ENCODE measurements at regions not wholly inside any gene's neighbourhood (a gene's known extent, or its start where the extent isn't known, plus 50 kb on each side); places are given as distances from the start of the nearest gene placed in this dataset.
"Not testable (repeated sequence)": the region's sequence is repeated elsewhere in the genome, so short reads cannot be mapped to it uniquely, and the experiment has no call there.

DNA sequence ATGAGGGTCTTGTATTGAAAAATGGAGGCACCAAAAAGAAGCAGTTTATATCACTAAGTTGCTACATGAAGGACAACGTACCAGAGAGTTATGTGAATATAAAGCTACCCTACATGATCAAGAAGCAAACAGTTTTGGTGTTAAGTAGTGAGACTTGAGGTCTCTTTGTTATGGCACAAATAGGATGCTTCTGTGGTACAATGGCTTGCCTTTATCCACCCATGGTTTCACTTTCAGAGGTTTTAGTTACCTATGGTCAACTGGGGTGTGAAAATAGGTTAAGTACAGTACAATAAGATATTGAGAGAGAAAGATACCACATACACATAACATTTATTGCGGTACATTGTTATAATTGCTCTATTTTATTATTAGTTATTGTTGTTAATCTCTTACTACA, 229.2 kb upstream of the SLIT2 start:
- no peak overlapping the region for H3K9ac ChIP-seq (ENCODE audit: low read length)
- DNase-seq (ENCODE audit: low read depth), result no peak
- no peaks in the 10 kb centered on the region for H3K27me3 ChIP-seq (replicated peaks; ENCODE audit: control insufficient read depth, insufficient read depth, low read length)
- no peaks in the 10 kb centered on the region for H3K9me3 ChIP-seq (ENCODE audit: control insufficient read depth, low read length)
- peaks cover 7% of the 10 kb centered on the region for H3K4me1 ChIP-seq (ENCODE audit: control insufficient read depth, insufficient read depth, low read length)
- H3K36me3 ChIP-seq (ENCODE audit: control insufficient read depth, insufficient read depth, low read length, severe bottlenecking), result no peaks in the 10 kb centered on the region
- no peak overlapping the region for H3K4me3 ChIP-seq (ENCODE audit: low read length)

DNA sequence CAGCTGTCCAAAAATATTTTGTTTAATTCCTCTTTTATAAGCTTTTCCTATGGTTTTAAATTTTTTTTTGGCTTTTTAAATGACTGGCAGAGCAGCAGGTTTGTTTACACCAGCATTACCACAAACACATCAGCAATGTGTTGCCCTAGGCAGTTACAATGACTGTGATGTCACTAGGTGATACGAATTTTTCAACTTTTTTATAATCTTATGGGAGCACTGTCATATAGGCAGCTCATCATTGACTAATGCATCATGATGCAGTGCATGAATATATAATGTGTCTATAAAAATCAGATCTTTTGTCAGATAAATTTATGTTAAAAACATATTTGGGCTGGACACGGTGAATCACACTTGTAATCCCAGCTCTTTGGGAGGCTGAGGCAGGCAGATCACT, 231.6 kb upstream of the SLIT2 start:
- no peak for DNase-seq (ENCODE audit: low read depth)
- H3K9me3 ChIP-seq (ENCODE audit: control insufficient read depth, low read length), result no peaks in the 10 kb centered on the region
- H3K4me3 ChIP-seq (ENCODE audit: low read length), result no peak overlapping the region
- no peaks in the 10 kb centered on the region for H3K36me3 ChIP-seq (ENCODE audit: control insufficient read depth, insufficient read depth, low read length, severe bottlenecking)
- no peak overlapping the region for H3K9ac ChIP-seq (ENCODE audit: low read length)
- peaks cover 6% of the 10 kb centered on the region for H3K4me1 ChIP-seq (ENCODE audit: control insufficient read depth, insufficient read depth, low read length)
- no peaks in the 10 kb centered on the region for H3K27me3 ChIP-seq (replicated peaks; ENCODE audit: control insufficient read depth, insufficient read depth, low read length)

DNA sequence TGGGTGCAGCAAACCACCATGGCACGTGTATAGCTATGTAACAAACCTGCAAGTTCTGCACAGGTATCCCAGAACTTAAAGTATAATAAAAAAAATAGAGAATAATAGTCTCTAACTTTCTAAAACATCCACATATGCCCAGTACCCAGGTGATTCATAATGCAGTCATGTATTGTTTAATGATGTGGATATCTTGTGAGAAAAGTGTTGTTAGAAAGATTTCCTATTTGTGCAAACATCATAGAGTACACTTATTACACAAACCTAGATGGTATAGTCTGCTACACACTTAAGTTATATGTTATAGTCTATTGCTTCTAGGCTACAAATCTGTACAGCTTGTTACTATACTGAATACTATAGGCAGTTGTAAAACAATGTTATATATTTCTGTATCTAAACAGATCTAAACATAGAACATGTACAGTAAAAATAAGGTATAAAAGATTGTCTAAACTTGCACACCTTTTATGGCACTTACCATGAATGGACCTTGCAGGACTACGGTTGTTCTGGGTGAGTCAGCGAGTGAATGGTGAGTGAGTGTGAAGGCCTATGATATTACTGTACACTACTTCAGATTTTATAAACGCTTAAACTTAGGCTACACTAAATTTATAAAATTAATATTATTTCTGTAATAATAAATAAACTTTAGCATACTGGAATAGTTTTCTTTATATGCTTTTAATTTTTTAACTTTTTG, 232.2 kb upstream of the SLIT2 start:
- Histone ChIP-seq H3K4me3 (ENCODE audit: low read length) (no peak overlapping the region), H3K9ac (ENCODE audit: low read length) (no peak overlapping the region), H3K36me3 (ENCODE audit: control insufficient read depth, insufficient read depth, low read length, severe bottlenecking) (no peaks in the 10 kb centered on the region), H3K4me1 (ENCODE audit: control insufficient read depth, insufficient read depth, low read length) (peaks cover 6% of the 10 kb centered on the region), H3K9me3 (ENCODE audit: control insufficient read depth, low read length) (no peaks in the 10 kb centered on the region), H3K27me3 (replicated peaks; ENCODE audit: control insufficient read depth, insufficient read depth, low read length) (no peaks in the 10 kb centered on the region)
- DNase-seq (ENCODE audit: low read depth), result no peak

DNA sequence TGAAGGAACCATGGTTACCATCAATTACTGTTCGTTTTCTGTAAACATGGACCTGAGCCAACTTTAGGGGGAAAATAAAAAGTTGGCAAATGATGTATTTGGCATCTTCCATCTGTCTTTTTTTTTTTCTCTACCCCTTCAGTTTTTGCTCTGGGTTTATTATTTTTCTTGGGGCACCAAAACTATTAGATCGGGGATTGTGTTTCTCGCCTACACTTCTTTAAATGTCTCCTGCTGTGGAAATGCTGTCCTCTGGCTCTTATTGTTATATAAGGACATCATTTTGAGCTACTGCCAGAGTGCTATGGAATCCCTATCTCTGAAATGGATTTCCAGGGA, 234.0 kb upstream of the SLIT2 start:
- H3K27me3 ChIP-seq (replicated peaks; ENCODE audit: control insufficient read depth, insufficient read depth, low read length), result no peaks in the 10 kb centered on the region
- H3K4me1 ChIP-seq (ENCODE audit: control insufficient read depth, insufficient read depth, low read length), result peaks cover 6% of the 10 kb centered on the region
- no peak overlapping the region for H3K9ac ChIP-seq (ENCODE audit: low read length)
- no peak overlapping the region for H3K4me3 ChIP-seq (ENCODE audit: low read length)
- no peaks in the 10 kb centered on the region for H3K36me3 ChIP-seq (ENCODE audit: control insufficient read depth, insufficient read depth, low read length, severe bottlenecking)
- no peak for DNase-seq (ENCODE audit: low read depth)
- H3K9me3 ChIP-seq (ENCODE audit: control insufficient read depth, low read length), result no peaks in the 10 kb centered on the region

DNA sequence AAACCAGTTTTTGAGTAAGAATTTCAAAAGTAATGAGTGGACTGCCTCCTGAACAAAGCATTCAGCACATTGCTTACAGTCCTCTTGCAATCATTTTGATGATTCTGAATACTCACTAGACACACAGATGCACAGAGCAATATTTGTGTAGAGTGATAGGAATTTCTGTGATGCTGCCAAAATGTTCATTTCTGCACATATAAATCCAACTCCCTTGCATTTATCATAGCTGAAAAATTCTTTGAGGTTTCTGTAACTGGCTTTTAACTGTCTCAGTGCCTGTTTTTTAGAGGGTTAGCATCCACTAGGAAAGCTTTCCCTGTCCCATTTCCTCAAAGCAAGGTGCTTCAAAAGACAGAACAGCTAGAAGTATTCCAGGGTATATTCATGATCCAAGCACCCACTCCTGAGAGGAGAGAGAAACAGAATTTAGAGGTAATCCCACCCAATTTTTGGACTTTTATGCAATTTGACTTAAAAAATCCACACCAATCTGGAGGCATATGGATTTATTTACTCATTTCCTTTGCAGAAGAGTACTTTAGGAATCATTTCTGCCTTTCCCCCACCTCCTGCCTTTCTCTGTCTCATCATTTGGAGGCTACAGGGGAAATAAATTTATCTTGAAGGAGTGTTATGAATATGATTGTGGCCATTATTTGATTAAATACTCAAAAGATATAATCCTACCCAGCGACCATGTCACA, 234.5 kb upstream of the SLIT2 start:
- no peaks in the 10 kb centered on the region for H3K36me3 ChIP-seq (ENCODE audit: control insufficient read depth, insufficient read depth, low read length, severe bottlenecking)
- H3K4me1 ChIP-seq (ENCODE audit: control insufficient read depth, insufficient read depth, low read length), result peaks cover 6% of the 10 kb centered on the region
- peak; percentile 60 for DNase-seq (ENCODE audit: low read depth)
- H3K9ac ChIP-seq (ENCODE audit: low read length), result no peak overlapping the region
- no peak overlapping the region for H3K4me3 ChIP-seq (ENCODE audit: low read length)
- H3K9me3 ChIP-seq (ENCODE audit: control insufficient read depth, low read length), result no peaks in the 10 kb centered on the region
- no peaks in the 10 kb centered on the region for H3K27me3 ChIP-seq (replicated peaks; ENCODE audit: control insufficient read depth, insufficient read depth, low read length)

DNA sequence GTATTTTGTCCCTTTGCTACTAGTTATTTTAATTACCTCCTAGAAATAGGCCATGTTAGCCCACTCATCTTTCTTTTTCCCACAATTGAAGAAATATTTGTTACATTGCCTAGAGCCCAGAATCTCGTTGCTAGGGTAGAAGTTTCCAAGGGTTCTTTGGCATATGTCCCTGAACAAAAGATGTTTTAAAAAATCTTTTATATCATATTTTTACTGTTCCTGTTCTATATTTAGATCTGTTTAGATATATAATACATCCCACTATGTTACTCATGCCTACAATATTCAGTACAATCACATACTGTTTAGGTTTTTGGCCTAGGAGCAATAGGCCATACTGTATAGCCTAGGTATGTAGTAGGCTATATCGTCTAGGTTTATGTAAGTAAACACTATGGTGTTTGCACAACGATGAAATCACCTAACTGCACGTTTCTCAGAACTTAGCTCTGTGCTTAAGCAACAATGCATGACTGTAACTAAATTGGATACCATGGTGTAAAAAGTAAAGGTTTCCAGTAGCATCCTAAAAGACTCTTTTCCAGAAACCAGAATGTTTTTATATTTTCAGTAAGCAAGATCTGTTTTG, 236.0 kb upstream of the SLIT2 start:
- DNase-seq (ENCODE audit: low read depth), result no peak
- peaks cover 6% of the 10 kb centered on the region for H3K4me1 ChIP-seq (ENCODE audit: control insufficient read depth, insufficient read depth, low read length)
- no peaks in the 10 kb centered on the region for H3K27me3 ChIP-seq (replicated peaks; ENCODE audit: control insufficient read depth, insufficient read depth, low read length)
- no peaks in the 10 kb centered on the region for H3K9me3 ChIP-seq (ENCODE audit: control insufficient read depth, low read length)
- H3K9ac ChIP-seq (ENCODE audit: low read length), result no peak overlapping the region
- no peak overlapping the region for H3K4me3 ChIP-seq (ENCODE audit: low read length)
- no peaks in the 10 kb centered on the region for H3K36me3 ChIP-seq (ENCODE audit: control insufficient read depth, insufficient read depth, low read length, severe bottlenecking)

DNA sequence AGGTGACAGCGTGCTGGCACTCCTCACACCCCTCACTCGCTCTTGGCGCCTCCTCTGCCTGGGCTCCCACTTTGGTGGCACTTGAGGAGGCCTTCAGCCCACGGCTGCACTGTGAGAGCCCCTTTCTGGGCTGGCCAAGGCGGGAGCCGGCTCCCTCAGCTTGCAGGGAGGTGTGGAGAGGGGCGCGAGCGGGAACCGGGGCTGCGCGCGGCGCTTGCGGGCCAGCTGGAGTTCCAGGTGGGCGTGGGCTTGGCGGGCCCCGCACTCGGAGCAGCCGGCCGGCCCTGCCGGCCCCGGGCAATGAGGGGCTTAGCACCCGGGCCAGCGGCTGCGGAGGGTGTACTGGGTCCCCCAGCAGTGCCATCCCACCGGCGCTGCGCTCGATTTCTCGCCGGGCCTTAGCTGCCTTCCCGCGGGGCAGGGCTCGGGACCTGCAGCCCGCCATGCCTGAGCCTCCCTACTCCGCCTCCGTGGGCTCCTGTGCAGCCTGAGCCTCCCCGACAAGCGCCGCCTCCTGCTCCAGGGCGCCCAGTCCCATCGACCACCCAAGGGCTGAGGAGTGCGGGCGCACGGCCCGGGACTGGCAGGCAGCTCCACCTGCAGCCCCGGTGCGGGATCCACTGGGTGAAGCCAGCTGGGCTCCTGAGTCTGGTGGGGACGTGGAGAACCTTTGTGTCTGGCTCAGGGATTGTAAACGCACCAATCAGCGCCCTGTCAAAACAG, 247.7 kb upstream of the SLIT2 start:
- not testable (repeated sequence) for H3K9me3 ChIP-seq (ENCODE audit: control insufficient read depth, low read length); DNase-seq (ENCODE audit: low read depth); H3K4me3 ChIP-seq (ENCODE audit: low read length); H3K36me3 ChIP-seq (ENCODE audit: control insufficient read depth, insufficient read depth, low read length, severe bottlenecking); H3K27me3 ChIP-seq (replicated peaks; ENCODE audit: control insufficient read depth, insufficient read depth, low read length); H3K4me1 ChIP-seq (ENCODE audit: control insufficient read depth, insufficient read depth, low read length); H3K9ac ChIP-seq (ENCODE audit: low read length)

DNA sequence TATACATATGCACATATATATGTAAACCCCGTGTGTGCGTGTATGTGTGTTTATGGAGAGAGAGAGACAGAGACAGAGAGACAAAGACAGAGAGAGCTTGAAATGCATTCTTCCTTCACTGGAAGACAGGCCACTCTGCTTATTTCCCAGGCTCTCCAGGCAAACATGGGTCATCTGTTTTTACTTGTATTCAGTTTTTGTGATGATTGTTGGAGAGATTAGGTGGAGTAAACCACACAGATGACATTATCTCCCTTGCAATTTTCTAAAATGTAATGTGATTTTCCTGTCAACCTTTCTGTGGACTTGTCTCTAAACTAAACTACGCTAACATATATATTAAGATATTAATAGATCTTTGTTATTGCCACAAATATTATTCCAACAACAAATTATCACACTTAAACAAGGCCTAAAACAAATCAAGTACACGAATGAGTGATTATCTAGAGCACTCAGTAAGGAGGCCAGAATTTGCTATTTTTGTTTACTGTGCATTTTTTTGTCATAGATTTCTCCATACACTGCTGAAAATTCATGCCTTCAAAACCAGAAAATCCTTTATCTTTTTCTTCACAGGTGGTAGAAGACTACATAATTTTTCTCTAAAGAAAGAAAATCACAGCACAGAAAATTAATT, 251.8 kb upstream of the SLIT2 start:
- no peak for DNase-seq (ENCODE audit: low read depth)
- no peak overlapping the region for H3K4me3 ChIP-seq (ENCODE audit: low read length)
- no peaks in the 10 kb centered on the region for H3K27me3 ChIP-seq (replicated peaks; ENCODE audit: control insufficient read depth, insufficient read depth, low read length)
- no peaks in the 10 kb centered on the region for H3K36me3 ChIP-seq (ENCODE audit: control insufficient read depth, insufficient read depth, low read length, severe bottlenecking)
- no peaks in the 10 kb centered on the region for H3K4me1 ChIP-seq (ENCODE audit: control insufficient read depth, insufficient read depth, low read length)
- no peak overlapping the region for H3K9ac ChIP-seq (ENCODE audit: low read length)
- no peaks in the 10 kb centered on the region for H3K9me3 ChIP-seq (ENCODE audit: control insufficient read depth, low read length)

DNA sequence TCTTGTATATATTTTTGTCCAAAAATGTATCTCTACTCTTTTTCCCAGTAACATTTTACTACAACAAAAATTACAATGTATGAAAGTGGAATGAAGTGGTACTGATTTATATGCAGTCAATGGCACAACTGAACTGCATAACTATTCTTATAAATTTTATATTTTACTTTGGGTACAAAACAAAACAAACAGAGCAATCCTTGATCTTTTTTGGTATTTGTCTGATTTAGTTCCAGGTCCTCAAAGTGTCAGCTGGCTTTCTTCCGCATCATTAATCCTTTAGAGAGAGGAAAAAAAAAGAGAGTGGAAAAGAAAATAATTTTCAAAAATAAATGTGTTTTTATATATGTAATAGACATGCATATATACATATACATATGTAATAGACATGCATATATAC, 252.4 kb upstream of the SLIT2 start:
- H3K4me3 ChIP-seq (ENCODE audit: low read length), result no peak overlapping the region
- H3K36me3 ChIP-seq (ENCODE audit: control insufficient read depth, insufficient read depth, low read length, severe bottlenecking), result no peaks in the 10 kb centered on the region
- H3K27me3 ChIP-seq (replicated peaks; ENCODE audit: control insufficient read depth, insufficient read depth, low read length), result no peaks in the 10 kb centered on the region
- no peak for DNase-seq (ENCODE audit: low read depth)
- H3K9me3 ChIP-seq (ENCODE audit: control insufficient read depth, low read length), result no peaks in the 10 kb centered on the region
- H3K4me1 ChIP-seq (ENCODE audit: control insufficient read depth, insufficient read depth, low read length), result no peaks in the 10 kb centered on the region
- no peak overlapping the region for H3K9ac ChIP-seq (ENCODE audit: low read length)

DNA sequence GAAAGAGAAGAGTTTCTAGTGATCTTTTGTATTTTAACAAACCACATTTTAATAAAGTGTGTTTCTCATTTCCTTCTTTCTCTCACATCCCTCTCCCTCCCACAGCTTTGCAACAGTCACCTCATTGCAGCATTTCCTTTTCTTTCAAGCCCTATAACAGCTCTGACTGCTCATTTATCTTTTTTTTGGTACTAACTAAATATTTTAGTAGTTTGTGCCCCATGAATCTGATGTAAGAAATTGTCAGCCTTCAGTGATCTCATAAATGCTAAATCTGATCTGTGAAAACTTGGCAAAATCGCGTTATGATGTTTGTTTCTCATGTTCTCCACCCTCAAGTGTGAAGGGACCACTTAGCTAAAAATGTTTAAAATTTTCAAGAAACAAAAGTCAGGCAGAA, 258.5 kb upstream of the SLIT2 start:
- H3K4me1 ChIP-seq (ENCODE audit: control insufficient read depth, insufficient read depth, low read length), result peaks cover 7% of the 10 kb centered on the region
- H3K27me3 ChIP-seq (replicated peaks; ENCODE audit: control insufficient read depth, insufficient read depth, low read length), result no peaks in the 10 kb centered on the region
- no peaks in the 10 kb centered on the region for H3K36me3 ChIP-seq (ENCODE audit: control insufficient read depth, insufficient read depth, low read length, severe bottlenecking)
- H3K9me3 ChIP-seq (ENCODE audit: control insufficient read depth, low read length), result no peaks in the 10 kb centered on the region
- H3K4me3 ChIP-seq (ENCODE audit: low read length), result no peak overlapping the region
- DNase-seq (ENCODE audit: low read depth), result peak; percentile 34
- H3K9ac ChIP-seq (ENCODE audit: low read length), result no peak overlapping the region

DNA sequence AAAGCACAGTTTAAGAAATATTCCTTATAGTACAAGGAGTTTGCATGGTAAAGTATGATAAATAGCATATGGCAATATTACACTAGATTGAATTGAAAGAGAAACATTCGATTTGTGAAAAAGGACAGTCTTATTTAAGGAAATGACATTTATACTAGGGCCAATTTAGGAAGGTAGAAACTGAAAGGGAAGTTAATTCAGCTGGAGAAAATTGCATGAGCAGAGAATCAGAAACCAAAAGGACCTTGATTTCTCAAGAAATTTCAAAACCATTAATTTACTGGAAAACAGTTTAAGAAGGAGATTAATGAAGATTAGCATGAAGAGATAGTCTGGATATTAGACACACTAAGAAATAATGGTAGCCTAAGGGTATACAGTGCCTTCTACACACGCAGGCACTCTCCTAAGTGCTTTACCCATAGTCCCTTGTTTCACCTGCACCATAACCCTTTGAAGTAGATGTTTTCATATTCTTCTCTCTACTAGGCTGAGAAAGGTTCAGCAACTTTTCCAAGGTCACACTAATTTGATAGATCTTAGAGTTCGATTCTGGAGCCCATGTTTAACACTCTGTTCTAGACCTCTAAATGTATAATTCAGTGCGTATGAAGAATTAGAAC, 259.1 kb upstream of the SLIT2 start:
- Histone ChIP-seq H3K4me3 (ENCODE audit: low read length) (no peak overlapping the region), H3K36me3 (ENCODE audit: control insufficient read depth, insufficient read depth, low read length, severe bottlenecking) (no peaks in the 10 kb centered on the region), H3K4me1 (ENCODE audit: control insufficient read depth, insufficient read depth, low read length) (peaks cover 7% of the 10 kb centered on the region), H3K9ac (ENCODE audit: low read length) (no peak overlapping the region), H3K27me3 (replicated peaks; ENCODE audit: control insufficient read depth, insufficient read depth, low read length) (no peaks in the 10 kb centered on the region), H3K9me3 (ENCODE audit: control insufficient read depth, low read length) (no peaks in the 10 kb centered on the region)
- DNase-seq (ENCODE audit: low read depth), result no peak
